GM12878 (cell line): ENCODE measurements at regions not wholly inside any gene's neighbourhood (a gene's known extent, or its start where the extent isn't known, plus 50 kb on each side); places are given as distances from the start of the nearest gene placed in this dataset.

Source experiments
- ATF3 ChIP-seq: IDR thresholded peaks from 2 replicates; pipeline ENCODE4 v1.6.1; 2011; ENCODE audit warnings: low read depth, mild to moderate bottlenecking, low read length, moderate library complexity, borderline replicate concordance; ENCODE audit errors: extremely low read depth
- CTCF ChIP-seq, 3 experiments: IDR thresholded peaks in 2 of 3; conservative IDR thresholded peaks in 1 of 3; 2 replicates each; pipeline ENCODE4 v1.5.1; 2011; ENCODE audit warnings: low read depth in 3 of 3, low read length in 3 of 3, mild to moderate bottlenecking in 3 of 3, control low read depth in 2 of 3, moderate library complexity in 2 of 3, inconsistent platforms in 1 of 3, mixed read lengths in 1 of 3; ENCODE audit not compliant: control insufficient read depth in 2 of 3, insufficient read depth in 1 of 3; ENCODE audit errors: extremely low read depth in 1 of 3
- CUX1 ChIP-seq: IDR thresholded peaks from 2 replicates; pipeline ENCODE4 v1.6.1; 2012; ENCODE audit warnings: improper control_type of control experiment, low read depth, low read length; ENCODE audit not compliant: insufficient replicate concordance
- EZH2 ChIP-seq: IDR thresholded peaks from 2 replicates; pipeline ENCODE4 v1.6.1; 2012; ENCODE audit warnings: low read depth, mild to moderate bottlenecking, control low read depth, inconsistent platforms, low read length, borderline replicate concordance; ENCODE audit not compliant: control insufficient read depth
- GATAD2B ChIP-seq: fragments of 450-650 bp; conservative IDR thresholded peaks from 2 replicates; pipeline ENCODE4 v1.6.1; 2017; ENCODE audit warnings: low read depth, mild to moderate bottlenecking, moderate library complexity
- HCFC1 ChIP-seq: fragments of 150-350 bp; IDR thresholded peaks from 2 replicates; pipeline ENCODE4 v1.6.1; 2014; ENCODE audit warnings: low read length
- JUND ChIP-seq: IDR thresholded peaks from 2 replicates; pipeline ENCODE4 v1.6.1; 2012; ENCODE audit warnings: low read depth, mild to moderate bottlenecking, low read length, improper control_type of control experiment, moderate library complexity
- POU2F2 ChIP-seq: IDR thresholded peaks from 3 replicates; pipeline ENCODE4 v1.6.1; 2011; ENCODE audit warnings: low read depth, mild to moderate bottlenecking, low read length, borderline replicate concordance
- PRDM15 ChIP-seq: fragments of 450-650 bp; formaldehyde crosslinking; IDR thresholded peaks from 2 replicates; pipeline ENCODE4 v1.4.0; 2020; ENCODE audit warnings: mild to moderate bottlenecking, moderate library complexity
- RAD21 ChIP-seq: IDR thresholded peaks from 2 replicates; pipeline ENCODE4 v1.6.1; 2011; ENCODE audit warnings: mild to moderate bottlenecking, low read depth, low read length, moderate library complexity; ENCODE audit not compliant: insufficient read depth
- ZBTB33 ChIP-seq: fragments of 450-650 bp; IDR thresholded peaks from 2 replicates; pipeline ENCODE4 v1.6.1; 2017; ENCODE audit warnings: mild to moderate bottlenecking

- TF ChIP-seq CUX1 = no peak
- no peak for TF ChIP-seq CTCF (IDR thresholded peaks at IDR 0.05 in 2 of 3, conservative IDR thresholded peaks at IDR 0.05 in 1 of 3; ENCODE audit: control insufficient read depth in 2 of 3, extremely low read depth in 1 of 3, insufficient read depth in 1 of 3, low read depth in 3 of 3, low read length in 3 of 3)
- TF ChIP-seq RAD21 = no peak
- TF ChIP-seq HCFC1 = no peak
- TF ChIP-seq ATF3 = no peak
- TF ChIP-seq EZH2 = no peak
- no peak for TF ChIP-seq ZBTB33
- no peak for TF ChIP-seq POU2F2
- TF ChIP-seq JUND = no peak
- TF ChIP-seq PRDM15 (CRISPR knock-in tag) = no peak
- TF ChIP-seq GATAD2B = no peak
These were observed 291.8 kb downstream of the CHRM3 start for GRCh38 chr1:239678181-239678580.
